ENCODE measurements at regions not wholly inside any gene's neighbourhood (a gene's known extent, or its start where the extent isn't known, plus 50 kb on each side); places are given as distances from the start of the nearest gene placed in this dataset.
"Not testable (repeated sequence)": the region's sequence is repeated elsewhere in the genome, so short reads cannot be mapped to it uniquely, and the experiment has no call there.

DNA sequence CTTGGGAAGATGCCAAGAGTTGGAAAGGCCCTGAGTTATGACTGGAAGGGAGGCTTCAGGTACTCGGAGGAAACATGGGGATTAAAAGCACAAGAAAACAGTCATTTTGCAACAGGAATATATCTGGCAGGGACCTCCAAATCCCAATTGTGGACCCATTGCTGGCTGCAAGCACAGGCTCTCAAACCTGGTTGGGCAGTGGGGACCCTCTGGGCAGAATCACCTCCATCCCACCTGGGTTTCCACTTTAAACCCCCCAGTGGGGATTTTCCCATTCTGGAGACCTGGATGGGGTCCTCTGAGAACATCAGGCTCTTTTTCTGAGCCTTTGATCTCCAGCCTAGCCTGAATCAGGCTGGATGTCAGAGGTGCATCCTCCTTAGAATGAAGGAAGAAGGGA, 177.8 kb downstream of the ASMT start:
- Mint-ChIP-seq H3K9me3 (ENCODE audit: low read depth) (peaks cover 3% of the 10 kb centered on the region), H3K36me3 (no peaks in the 10 kb centered on the region), H3K27me3 (no peaks in the 10 kb centered on the region), H3K4me1 (no peaks in the 10 kb centered on the region), H3K4me3 (no peak overlapping the region), H3K27ac (no peak overlapping the region)
- CTCF ChIA-PET, result no interaction called here
- DNase-seq, result no peak
- no peak for ATAC-seq

DNA sequence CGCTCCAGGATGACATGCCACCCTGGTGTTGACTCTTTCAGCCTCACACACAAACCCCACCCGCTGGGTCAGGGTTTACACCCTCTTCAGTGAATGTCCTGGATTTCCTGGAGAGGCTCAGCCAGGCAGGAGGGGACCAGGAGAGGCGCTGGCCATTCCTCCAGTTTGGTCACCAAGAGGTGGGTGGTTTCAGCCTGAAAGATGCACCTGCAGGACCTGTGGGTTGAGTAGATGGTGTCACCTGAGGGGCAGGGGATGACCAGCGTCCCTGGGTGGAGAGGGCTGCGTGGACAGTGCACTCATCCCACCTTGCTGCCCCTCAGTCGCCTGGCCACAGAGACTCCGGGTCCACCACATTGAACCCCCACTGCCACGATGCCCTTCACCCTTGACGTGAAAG, 179.7 kb downstream of the ASMT start:
- no peak for DNase-seq
- Mint-ChIP-seq H3K9me3 (ENCODE audit: low read depth) (peaks cover 3% of the 10 kb centered on the region), H3K27ac (no peak overlapping the region), H3K36me3 (no peaks in the 10 kb centered on the region), H3K27me3 (no peaks in the 10 kb centered on the region), H3K4me3 (no peak overlapping the region), H3K4me1 (no peaks in the 10 kb centered on the region)
- no peak for ATAC-seq
- CTCF ChIA-PET, result no interaction called here

DNA sequence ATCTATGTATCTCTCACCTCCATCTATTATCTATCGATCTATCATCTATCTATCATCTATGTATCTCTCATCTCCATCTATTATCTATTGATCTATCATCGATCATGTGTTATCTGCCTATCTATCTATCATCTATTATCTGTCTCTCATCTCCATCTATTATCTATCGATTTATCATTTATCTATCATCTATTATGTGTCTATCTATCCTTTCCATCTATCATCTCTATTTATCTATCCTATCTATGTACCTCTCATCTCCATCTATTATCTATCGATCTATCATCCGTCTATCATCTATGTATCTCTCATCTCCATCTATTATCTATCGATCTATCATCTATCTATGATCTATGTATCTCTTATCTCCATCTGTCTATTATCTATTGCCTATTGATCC, 188.1 kb downstream of the ASMT start:
- H3K27ac Mint-ChIP-seq, result no peak overlapping the region
- no peaks in the 10 kb centered on the region for H3K4me1 Mint-ChIP-seq
- ATAC-seq (no peak), DNase-seq (no peak)
- no peak overlapping the region for H3K4me3 Mint-ChIP-seq
- H3K9me3 Mint-ChIP-seq (ENCODE audit: low read depth), result peaks cover 2% of the 10 kb centered on the region
- no peaks in the 10 kb centered on the region for H3K36me3 Mint-ChIP-seq
- CTCF ChIA-PET, result no interaction called here
- peaks cover 2% of the 10 kb centered on the region for H3K27me3 Mint-ChIP-seq

DNA sequence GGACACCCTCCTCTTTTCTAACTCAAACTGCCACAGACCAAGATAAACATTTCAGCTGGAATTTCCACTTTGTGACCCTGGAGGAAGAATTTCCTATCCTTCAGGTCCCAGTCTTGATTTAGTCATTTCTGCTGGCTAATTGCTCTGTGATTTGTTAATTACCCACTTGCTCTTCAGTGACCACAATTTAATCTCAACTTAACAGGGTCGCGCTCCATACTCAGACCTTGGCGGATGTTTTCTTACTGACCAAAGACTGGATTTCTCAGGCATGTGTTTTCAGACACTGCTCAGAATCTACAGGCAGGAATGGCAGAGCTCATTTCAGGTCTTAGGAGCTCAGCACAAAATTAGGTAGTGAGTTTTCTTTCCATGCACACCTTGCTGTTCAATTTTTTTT, 188.9 kb downstream of the ASMT start:
- Mint-ChIP-seq H3K27me3 (peaks cover 2% of the 10 kb centered on the region), H3K4me1 (no peaks in the 10 kb centered on the region), H3K4me3 (no peak overlapping the region), H3K27ac (no peak overlapping the region), H3K36me3 (no peaks in the 10 kb centered on the region), H3K9me3 (ENCODE audit: low read depth) (peaks cover 2% of the 10 kb centered on the region)
- DNase-seq (no peak), ATAC-seq (no peak)
- CTCF ChIA-PET, result no interaction called here

DNA sequence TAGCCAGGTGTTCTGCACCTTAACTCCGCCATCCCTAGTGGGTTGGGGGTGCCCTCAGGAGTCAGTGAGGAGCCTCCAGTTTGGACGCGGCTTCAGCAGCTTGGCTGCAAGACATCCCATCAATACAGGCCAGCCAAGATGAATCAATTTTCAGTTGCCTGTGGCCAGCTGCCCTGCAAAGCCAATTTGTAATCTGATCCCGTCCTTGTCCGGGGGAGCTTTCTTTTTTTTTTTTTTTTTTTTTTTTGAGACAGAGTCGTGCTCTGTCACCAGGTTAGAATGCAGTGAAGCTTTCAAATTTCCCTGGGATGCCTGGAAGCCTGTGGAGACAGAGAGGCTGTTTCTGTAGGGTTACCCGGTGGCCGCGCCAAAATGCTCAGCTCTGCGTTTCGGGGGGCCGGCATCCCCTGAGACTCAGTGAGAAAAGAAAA, 192.5 kb downstream of the ASMT start:
- H3K36me3 Mint-ChIP-seq, result no peaks in the 10 kb centered on the region
- CTCF ChIA-PET, result no interaction called here
- H3K27ac Mint-ChIP-seq, result no peak overlapping the region
- no peak for DNase-seq
- peaks cover 2% of the 10 kb centered on the region for H3K9me3 Mint-ChIP-seq (ENCODE audit: low read depth)
- no peak overlapping the region for H3K4me3 Mint-ChIP-seq
- peaks cover 2% of the 10 kb centered on the region for H3K27me3 Mint-ChIP-seq
- no peak for ATAC-seq
- no peaks in the 10 kb centered on the region for H3K4me1 Mint-ChIP-seq

DNA sequence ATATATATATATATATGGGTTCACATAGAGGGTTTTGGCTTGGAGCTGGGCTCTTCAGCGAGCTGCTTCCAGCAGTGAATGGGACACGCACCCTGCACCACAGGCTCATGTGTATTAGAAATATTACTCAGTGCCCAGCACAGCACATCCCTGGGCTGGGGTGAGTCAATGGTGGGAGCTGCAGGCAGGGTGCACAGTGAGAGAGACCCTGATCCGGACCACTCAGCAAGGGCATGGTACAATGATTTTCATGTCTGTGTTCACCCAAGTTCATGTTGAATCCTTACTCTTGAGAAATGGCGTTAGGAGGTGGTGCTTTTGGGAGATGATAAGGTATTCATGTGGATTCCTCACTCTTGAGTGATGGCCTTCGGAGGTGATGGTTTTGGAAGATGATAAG, 194.7 kb downstream of the ASMT start:
- no peak overlapping the region for H3K27ac Mint-ChIP-seq
- H3K4me3 Mint-ChIP-seq, result no peak overlapping the region
- ATAC-seq, result no peak
- DNase-seq, result no peak
- H3K27me3 Mint-ChIP-seq, result peaks cover 2% of the 10 kb centered on the region
- H3K4me1 Mint-ChIP-seq, result no peaks in the 10 kb centered on the region
- no peaks in the 10 kb centered on the region for H3K36me3 Mint-ChIP-seq
- peaks cover 2% of the 10 kb centered on the region for H3K9me3 Mint-ChIP-seq (ENCODE audit: low read depth)
- CTCF ChIA-PET, result no interaction called here

- DNase-seq, result no peak
- ATAC-seq, result no peak
Measured at GRCh38 chrX:1813809-1814208, 198.9 kb downstream of the ASMT start.

GRCh38 chrX:1815456-1816175, 200.8 kb downstream of the ASMT start:
- no peaks in the 10 kb centered on the region for H3K36me3 Mint-ChIP-seq
- H3K27ac Mint-ChIP-seq, result no peak overlapping the region
- no peak for ATAC-seq

More at GRCh38 chrX:1813809-1814208, 198.9 kb downstream of the ASMT start:
- no peaks in the 10 kb centered on the region for H3K4me1 Mint-ChIP-seq
- H3K9me3 Mint-ChIP-seq (ENCODE audit: low read depth), result peaks cover 6% of the 10 kb centered on the region
- H3K36me3 Mint-ChIP-seq, result no peaks in the 10 kb centered on the region
- H3K4me3 Mint-ChIP-seq, result no peak overlapping the region
- CTCF ChIA-PET, result no interaction called here
- no peak overlapping the region for H3K27ac Mint-ChIP-seq
- H3K27me3 Mint-ChIP-seq, result no peaks in the 10 kb centered on the region

DNA sequence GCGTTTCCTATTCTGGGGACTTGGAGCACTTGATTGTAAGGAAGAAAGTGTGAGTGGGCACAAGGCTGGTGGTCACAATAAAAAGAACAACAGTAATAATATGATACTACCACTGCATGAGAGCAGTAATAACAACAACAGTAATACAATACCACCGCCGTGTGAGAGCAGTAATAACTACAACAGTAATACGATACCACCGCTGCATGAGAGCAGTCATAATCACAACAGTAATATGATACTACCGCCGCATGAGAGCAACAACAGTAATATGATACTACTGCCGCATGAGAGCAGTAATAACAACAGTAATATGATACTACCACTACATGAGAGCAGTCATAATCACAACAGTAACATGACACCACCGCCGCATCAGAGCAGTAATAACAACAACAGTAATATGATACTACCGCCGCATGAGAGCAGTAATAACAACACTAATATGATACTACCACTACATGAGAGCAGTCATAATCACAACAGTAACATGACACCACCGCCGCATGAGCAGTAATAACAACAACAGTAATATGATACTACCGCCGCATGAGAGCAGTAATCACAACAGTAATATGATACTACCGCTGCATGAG, 201.6 kb downstream of the ASMT start:
- CTCF ChIA-PET; H3K9me3 Mint-ChIP-seq (ENCODE audit: low read depth); DNase-seq; H3K27me3 Mint-ChIP-seq; ATAC-seq; H3K36me3 Mint-ChIP-seq; H3K4me3 Mint-ChIP-seq; H3K4me1 Mint-ChIP-seq; H3K27ac Mint-ChIP-seq: not testable (repeated sequence)

More at GRCh38 chrX:1815456-1816175, 200.8 kb downstream of the ASMT start:
- Mint-ChIP-seq H3K27me3 (no peaks in the 10 kb centered on the region), H3K4me1 (no peaks in the 10 kb centered on the region), H3K9me3 (ENCODE audit: low read depth) (peaks cover 10% of the 10 kb centered on the region), H3K4me3 (no peak overlapping the region)
- CTCF ChIA-PET, result no interaction called here
- no peak for DNase-seq

DNA sequence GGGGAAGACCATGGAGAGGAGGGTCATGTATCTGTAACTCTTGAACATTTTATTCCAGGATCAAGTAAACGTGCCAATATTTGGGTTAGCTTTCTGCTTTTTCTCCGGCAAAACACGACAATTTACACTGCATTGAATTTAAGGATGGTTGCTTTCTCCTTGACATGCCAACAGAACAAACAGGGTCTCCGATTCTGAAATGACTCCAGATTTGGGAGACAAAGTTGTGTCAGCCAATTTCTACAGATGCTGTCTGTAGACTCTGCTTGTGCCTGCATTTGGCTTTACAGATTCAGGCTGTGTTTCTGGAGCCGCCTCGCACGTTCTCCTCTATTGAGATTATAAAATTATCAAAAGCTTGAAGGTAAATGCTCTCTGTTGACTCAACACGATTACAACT, 207.0 kb downstream of the ASMT start:
- ATAC-seq (no peak), DNase-seq (no peak)
- H3K27ac Mint-ChIP-seq, result no peak overlapping the region
- H3K9me3 Mint-ChIP-seq (ENCODE audit: low read depth), result peaks cover 4% of the 10 kb centered on the region
- H3K36me3 Mint-ChIP-seq, result no peaks in the 10 kb centered on the region
- CTCF ChIA-PET, result no interaction called here
- H3K27me3 Mint-ChIP-seq, result no peaks in the 10 kb centered on the region
- no peak overlapping the region for H3K4me3 Mint-ChIP-seq
- no peaks in the 10 kb centered on the region for H3K4me1 Mint-ChIP-seq

GRCh38 chrX:1824855-1825254, 210.0 kb downstream of the ASMT start:
- Mint-ChIP-seq H3K9me3 (ENCODE audit: low read depth) (no peaks in the 10 kb centered on the region), H3K4me1 (no peaks in the 10 kb centered on the region), H3K4me3 (no peak overlapping the region), H3K36me3 (no peaks in the 10 kb centered on the region), H3K27me3 (no peaks in the 10 kb centered on the region), H3K27ac (no peak overlapping the region)
- DNase-seq (no peak), ATAC-seq (no peak)
- CTCF ChIA-PET, result no interaction called here

DNA sequence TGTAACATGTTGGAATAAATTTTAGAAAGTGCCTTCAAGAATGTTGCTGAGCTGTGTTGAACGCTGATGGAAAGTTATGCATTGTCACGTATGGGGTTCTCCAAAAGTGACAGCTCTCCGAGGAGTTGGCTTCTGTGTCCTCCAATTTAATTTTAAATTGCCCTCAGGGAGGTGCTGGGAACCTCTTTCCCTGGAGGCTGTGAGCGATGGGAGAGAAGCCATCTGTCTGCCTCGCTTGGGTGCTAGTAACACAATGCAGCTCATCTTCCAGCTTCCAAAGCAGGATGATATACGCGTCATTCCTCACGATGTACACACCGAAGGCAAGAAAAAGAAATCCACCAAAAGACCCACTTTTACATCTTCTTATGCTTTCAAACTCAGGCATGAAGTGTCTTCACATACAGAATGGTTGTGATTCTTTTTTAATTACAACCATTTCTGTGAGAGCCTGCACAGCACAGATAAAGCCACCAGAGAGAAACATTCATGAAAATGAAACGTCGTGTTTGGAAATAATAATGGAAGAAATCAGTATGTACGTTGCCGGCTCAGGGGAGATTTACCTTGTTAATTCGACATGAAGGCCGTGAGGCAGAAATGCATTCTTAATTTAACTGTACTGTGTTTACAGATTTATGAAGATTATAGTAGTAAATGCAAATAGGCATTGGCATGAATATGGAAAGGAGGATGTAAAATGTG, 218.9 kb downstream of the ASMT start:
- no peaks in the 10 kb centered on the region for H3K4me1 Mint-ChIP-seq
- H3K36me3 Mint-ChIP-seq, result no peaks in the 10 kb centered on the region
- CTCF ChIA-PET, result no interaction called here
- no peak for DNase-seq
- no peaks in the 10 kb centered on the region for H3K27me3 Mint-ChIP-seq
- H3K4me3 Mint-ChIP-seq, result no peak overlapping the region
- peaks cover 17% of the 10 kb centered on the region for H3K9me3 Mint-ChIP-seq (ENCODE audit: low read depth)
- ATAC-seq, result no peak
- H3K27ac Mint-ChIP-seq, result no peak overlapping the region

DNA sequence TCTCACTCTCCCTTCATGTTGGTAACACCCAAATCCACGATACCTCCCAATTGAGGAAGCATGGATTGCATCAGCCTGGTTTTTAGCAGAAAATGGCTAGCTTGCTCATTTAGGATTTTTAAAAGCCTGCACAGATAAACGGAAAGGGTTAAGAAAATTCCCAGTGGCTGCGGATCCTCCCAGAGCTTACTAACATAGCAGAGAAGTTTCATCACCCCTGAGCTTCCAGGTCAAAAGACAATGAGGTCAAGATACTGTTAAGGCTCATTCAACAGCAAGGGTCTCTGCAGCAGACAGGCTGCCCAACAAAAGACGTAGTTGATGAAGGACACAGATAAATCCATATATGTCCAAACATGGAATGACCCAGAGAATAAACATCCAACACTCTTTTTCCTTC, 220.2 kb downstream of the ASMT start:
- Mint-ChIP-seq H3K4me3 (no peak overlapping the region), H3K36me3 (no peaks in the 10 kb centered on the region), H3K9me3 (ENCODE audit: low read depth) (peaks cover 17% of the 10 kb centered on the region), H3K4me1 (no peaks in the 10 kb centered on the region), H3K27me3 (no peaks in the 10 kb centered on the region), H3K27ac (no peak overlapping the region)
- DNase-seq, result no peak
- no peak for ATAC-seq
- CTCF ChIA-PET, result no interaction called here

DNA sequence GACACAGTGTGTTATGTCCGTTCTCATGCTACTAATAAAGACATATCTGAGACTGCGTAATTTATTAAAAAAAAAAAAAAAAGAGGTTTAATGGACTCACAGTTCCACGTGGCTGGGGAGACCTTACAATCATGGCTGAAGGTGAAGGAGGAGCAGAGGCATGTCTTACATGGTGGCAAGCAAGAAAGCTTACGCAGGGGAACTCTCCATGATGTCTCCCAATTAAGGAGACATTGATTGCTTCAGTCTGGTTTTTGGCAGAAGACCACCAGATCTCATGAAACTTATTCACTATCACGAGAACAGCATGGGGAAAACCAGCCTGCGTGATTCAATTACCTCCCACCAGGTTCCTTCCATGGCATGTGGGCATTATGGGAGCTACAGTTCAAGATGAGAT, 221.8 kb downstream of the ASMT start:
- Mint-ChIP-seq H3K4me1 (no peaks in the 10 kb centered on the region), H3K9me3 (ENCODE audit: low read depth) (peaks cover 15% of the 10 kb centered on the region), H3K27me3 (no peaks in the 10 kb centered on the region), H3K4me3 (no peak overlapping the region), H3K36me3 (no peaks in the 10 kb centered on the region), H3K27ac (no peak overlapping the region)
- DNase-seq, result no peak
- CTCF ChIA-PET, result no interaction called here
- no peak for ATAC-seq

Measured in activated CD8-positive, alpha-beta memory T cell treated with anti-CD3 and anti-CD28 coated beads, Interleukin-2, amount 10 ng/mL, durations not matched to agents 7 days and 5 days (primary cell).